ENCODE measurements at regions not wholly inside any gene's neighbourhood (a gene's known extent, or its start where the extent isn't known, plus 50 kb on each side); places are given as distances from the start of the nearest gene placed in this dataset.

GRCh38 chr13:83955011-83955410 is 72.7 kb upstream of the SLITRK1 start:
- H3K36me3 ChIP-seq (ENCODE audit: control insufficient read depth, low read length): no peaks in the 10 kb centered on the region
- H3K27ac ChIP-seq (ENCODE audit: low read depth, low read length): no peak overlapping the region
- H3K4me3 ChIP-seq (ENCODE audit: low read length): no peak overlapping the region
- H3K9me3 ChIP-seq (ENCODE audit: control insufficient read depth, insufficient read depth, low read length): no peaks in the 10 kb centered on the region
- no peaks in the 10 kb centered on the region for H4K20me1 ChIP-seq (ENCODE audit: control insufficient read depth, insufficient read depth, low read depth, low read length)
- TF ChIP-seq CTCF (IDR thresholded peaks at IDR 0.05; ENCODE audit: low read depth, low read length, poor library complexity, severe bottlenecking) (no peak), EZH2phosphoT487 (IDR thresholded peaks at IDR 0.05; ENCODE audit: borderline replicate concordance, low read length) (no peak)
- H3K4me2 ChIP-seq (ENCODE audit: low read length): no peak overlapping the region
- no peaks in the 10 kb centered on the region for H3K79me2 ChIP-seq (ENCODE audit: control insufficient read depth, low read length)
- no peaks in the 10 kb centered on the region for H3K9me2 ChIP-seq (replicated peaks; ENCODE audit: control insufficient read depth, low read length)
- H3K27me3 ChIP-seq (ENCODE audit: control insufficient read depth, low read length): no peaks in the 10 kb centered on the region
- H3F3A ChIP-seq (ENCODE audit: control insufficient read depth, insufficient read depth): no peaks in the 10 kb centered on the region
- no peaks in the 10 kb centered on the region for H3K4me1 ChIP-seq (ENCODE audit: control insufficient read depth, low read length)

GRCh38 chr13:83953916-83954315 is 71.6 kb upstream of the SLITRK1 start:
- H3K9me2 ChIP-seq (replicated peaks; ENCODE audit: control insufficient read depth, low read length): no peaks in the 10 kb centered on the region
- H3F3A ChIP-seq (ENCODE audit: control insufficient read depth, insufficient read depth): no peaks in the 10 kb centered on the region
- H3K27me3 ChIP-seq (ENCODE audit: control insufficient read depth, low read length): no peaks in the 10 kb centered on the region
- H3K27ac ChIP-seq (ENCODE audit: low read depth, low read length): no peak overlapping the region
- H3K4me2 ChIP-seq (ENCODE audit: low read length): no peak overlapping the region
- no peaks in the 10 kb centered on the region for H3K4me1 ChIP-seq (ENCODE audit: control insufficient read depth, low read length)
- H3K36me3 ChIP-seq (ENCODE audit: control insufficient read depth, low read length): no peaks in the 10 kb centered on the region
- no peaks in the 10 kb centered on the region for H4K20me1 ChIP-seq (ENCODE audit: control insufficient read depth, insufficient read depth, low read depth, low read length)
- no peak overlapping the region for H3K4me3 ChIP-seq (ENCODE audit: low read length)
- H3K79me2 ChIP-seq (ENCODE audit: control insufficient read depth, low read length): no peaks in the 10 kb centered on the region
- no peaks in the 10 kb centered on the region for H3K9me3 ChIP-seq (ENCODE audit: control insufficient read depth, insufficient read depth, low read length)
- TF ChIP-seq CTCF (IDR thresholded peaks at IDR 0.05; ENCODE audit: low read depth, low read length, poor library complexity, severe bottlenecking) (no peak), EZH2phosphoT487 (IDR thresholded peaks at IDR 0.05; ENCODE audit: borderline replicate concordance, low read length) (no peak)

DNA sequence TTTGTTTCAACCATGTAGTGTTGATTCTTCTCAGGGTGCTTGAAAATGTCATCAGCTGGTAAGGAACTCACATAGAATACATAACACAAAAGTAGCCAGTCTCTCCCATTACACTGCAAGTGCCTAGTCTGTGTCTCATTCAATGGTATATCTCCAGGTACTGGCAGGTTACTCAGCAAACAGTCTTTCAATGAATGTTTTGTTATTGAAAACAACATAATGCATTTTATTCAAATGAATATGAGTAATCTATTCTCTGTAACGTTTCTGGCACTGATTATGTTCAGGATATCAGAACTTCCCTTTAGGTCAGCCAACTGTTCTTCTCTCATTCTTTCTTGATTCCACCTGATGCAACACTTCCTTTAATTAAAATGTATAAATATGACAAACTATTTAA is 68.0 kb upstream of the SLITRK1 start:
- Histone ChIP-seq H3K27me3 (ENCODE audit: control insufficient read depth, low read length) (no peaks in the 10 kb centered on the region), H3K4me1 (ENCODE audit: control insufficient read depth, low read length) (no peaks in the 10 kb centered on the region), H3K4me3 (ENCODE audit: low read length) (no peak overlapping the region), H3K4me2 (ENCODE audit: low read length) (no peak overlapping the region), H3K9me2 (replicated peaks; ENCODE audit: control insufficient read depth, low read length) (no peaks in the 10 kb centered on the region), H3K9me3 (ENCODE audit: control insufficient read depth, insufficient read depth, low read length) (no peaks in the 10 kb centered on the region), H3K79me2 (ENCODE audit: control insufficient read depth, low read length) (no peaks in the 10 kb centered on the region), H3K36me3 (ENCODE audit: control insufficient read depth, low read length) (no peaks in the 10 kb centered on the region), H3F3A (ENCODE audit: control insufficient read depth, insufficient read depth) (no peaks in the 10 kb centered on the region), H4K20me1 (ENCODE audit: control insufficient read depth, insufficient read depth, low read depth, low read length) (no peaks in the 10 kb centered on the region), H3K27ac (ENCODE audit: low read depth, low read length) (no peak overlapping the region)
- TF ChIP-seq CTCF (IDR thresholded peaks at IDR 0.05; ENCODE audit: low read depth, low read length, poor library complexity, severe bottlenecking) (no peak), EZH2phosphoT487 (IDR thresholded peaks at IDR 0.05; ENCODE audit: borderline replicate concordance, low read length) (no peak)

Data from DOHH2 (cell line).